ENCODE measurements at regions not wholly inside any gene's neighbourhood (a gene's known extent, or its start where the extent isn't known, plus 50 kb on each side); places are given as distances from the start of the nearest gene placed in this dataset.

DNA sequence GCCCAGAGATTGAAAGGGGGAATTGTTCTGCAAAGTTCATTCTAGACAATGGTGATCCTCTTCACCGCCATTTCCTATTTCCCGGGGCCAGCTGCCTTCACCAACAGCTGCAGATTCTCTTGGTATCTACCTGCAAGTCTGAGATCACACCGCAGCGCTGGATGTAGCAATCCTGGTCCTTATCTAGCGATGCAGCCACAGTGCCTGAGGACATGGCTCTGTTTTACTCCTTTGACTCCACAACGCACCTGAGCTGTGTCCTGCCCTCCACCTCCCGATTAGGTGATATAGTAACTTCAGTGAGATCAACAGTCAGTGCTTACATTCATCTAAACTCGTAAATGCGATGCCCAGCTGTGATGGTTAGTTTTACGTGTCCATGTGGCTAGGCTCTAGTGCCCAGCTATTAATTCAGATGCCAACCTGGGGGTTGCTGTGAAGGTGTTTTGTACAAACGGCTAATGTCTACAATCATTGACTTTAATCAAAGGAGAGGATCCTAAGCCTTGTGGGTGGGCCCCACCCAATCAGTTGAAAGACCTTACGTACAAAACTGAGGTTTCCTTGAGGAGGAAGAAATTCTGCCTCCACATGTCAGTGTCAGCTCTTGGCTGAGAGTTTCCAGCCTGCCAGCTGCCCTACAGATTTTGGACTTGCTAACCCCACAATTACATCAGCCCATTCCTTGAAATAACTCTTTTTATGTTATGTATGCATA, 189.8 kb downstream of the SH3BP4 start:
- no peak for DNase-seq

DNA sequence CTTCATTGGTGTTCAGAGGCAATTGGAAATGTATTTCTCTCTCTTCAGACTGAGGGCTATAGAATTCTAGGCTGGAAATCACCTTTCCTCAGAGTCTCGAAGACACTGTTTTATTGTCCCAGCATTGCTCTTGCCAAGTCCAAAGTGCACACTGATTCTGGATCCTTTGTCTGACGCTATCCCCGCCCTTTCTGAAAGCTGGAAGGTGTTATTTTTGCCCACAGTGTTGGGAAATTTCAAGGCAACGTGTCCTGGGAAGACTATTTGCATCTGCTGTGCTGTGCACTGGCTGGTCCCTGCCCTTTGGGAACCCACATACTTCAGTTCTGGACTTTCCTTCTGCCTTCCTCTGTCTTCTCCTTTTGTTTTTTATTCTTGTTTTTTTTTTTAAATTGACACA, 190.8 kb downstream of the SH3BP4 start:
- DNase-seq, result no peak

GRCh38 chr2:235143789-235144188, 192.0 kb downstream of the SH3BP4 start:
- DNase-seq, result no peak

GRCh38 chr2:235144291-235144690, 192.5 kb downstream of the SH3BP4 start:
- no peak for DNase-seq

- no peak for DNase-seq
Observed at GRCh38 chr2:235146206-235146605, 194.4 kb downstream of the SH3BP4 start.

- no peak for DNase-seq
Observed at GRCh38 chr2:235146871-235147565, 195.2 kb downstream of the SH3BP4 start.

DNA sequence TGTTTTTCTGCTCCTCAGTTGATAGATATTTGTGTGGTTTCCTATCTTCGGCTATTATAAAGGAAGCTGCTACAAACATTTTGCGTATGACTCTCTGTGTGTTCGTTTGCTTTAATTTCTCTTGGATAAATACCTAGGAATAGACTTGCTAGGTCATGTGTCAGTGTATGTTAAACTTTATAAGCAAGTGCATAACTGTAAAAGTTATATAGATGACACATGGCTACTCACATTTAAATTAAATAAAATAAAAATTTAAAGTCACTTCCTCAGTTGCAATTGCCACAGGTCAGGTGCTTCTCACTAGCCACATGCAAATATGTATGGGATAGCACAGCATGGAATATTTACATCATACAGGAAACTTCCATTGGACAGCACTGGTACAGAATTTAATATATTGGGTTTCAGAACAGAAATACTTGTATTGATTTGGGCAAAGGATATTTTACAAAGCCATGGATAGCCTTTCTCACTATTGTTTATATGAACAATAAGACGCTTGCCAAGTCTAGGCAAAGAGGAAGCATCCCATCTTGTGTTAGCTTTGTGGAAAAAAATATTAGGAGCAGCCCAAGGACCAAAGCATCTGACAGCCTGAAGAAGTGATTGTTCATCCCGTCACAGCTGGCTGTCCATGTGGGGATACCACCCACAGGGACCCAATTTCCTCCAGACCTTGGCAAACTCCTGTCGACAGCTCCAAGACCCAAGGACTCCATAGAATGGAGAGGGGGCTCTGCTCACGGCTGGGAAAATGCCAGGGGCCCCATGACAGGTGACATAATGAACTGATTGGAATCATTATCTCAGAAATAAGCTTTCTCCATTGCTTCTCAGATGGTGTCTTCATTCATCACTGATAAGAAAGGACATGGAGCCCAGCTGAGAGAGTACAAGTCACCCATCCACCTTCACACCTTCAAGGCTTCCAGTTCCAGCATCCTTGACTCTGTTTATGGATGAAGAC, 196.7 kb downstream of the SH3BP4 start:
- no peak for DNase-seq

DNA sequence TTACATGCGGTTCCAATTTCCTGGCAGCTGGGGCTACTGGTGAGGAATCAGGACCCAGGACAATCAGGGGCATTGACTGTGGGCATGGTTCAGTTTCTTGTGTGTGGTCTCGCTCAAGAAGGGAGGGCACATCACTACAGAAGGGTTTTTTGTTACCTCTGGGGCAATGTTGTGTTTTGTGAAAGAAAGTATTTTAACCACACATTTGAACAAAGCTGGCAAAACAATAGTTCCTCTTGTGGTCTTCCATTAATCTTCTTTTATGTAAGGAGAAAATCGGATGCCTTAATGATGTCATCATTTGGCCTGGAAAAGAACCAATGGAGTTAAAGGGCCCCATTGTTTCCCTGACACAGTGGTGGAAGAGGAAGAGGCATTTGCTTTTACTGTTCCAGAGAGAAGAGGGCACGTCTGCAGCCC, 197.4 kb downstream of the SH3BP4 start:
- no peak for DNase-seq

- DNase-seq, result no peak
Observed at GRCh38 chr2:235149736-235150135, 197.9 kb downstream of the SH3BP4 start.

DNA sequence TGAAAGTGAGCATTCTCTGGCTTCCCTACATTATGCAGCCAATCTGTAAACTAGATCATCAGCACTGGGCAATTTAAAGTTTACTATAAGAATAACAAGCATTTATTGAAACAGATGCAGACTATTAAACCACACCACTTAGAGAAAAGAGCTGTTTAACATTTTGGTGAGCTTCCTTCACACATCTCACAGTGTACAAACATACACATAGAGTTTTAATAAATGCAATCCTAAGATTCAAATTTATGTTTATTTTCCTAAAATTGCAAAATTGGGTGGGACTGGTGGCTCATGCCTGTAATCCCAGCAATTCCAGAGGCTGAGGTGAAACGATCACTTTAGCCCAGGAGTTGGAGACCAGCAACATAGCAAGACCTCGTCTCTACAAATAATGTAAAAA, 199.3 kb downstream of the SH3BP4 start:
- no peak for DNase-seq

DNA sequence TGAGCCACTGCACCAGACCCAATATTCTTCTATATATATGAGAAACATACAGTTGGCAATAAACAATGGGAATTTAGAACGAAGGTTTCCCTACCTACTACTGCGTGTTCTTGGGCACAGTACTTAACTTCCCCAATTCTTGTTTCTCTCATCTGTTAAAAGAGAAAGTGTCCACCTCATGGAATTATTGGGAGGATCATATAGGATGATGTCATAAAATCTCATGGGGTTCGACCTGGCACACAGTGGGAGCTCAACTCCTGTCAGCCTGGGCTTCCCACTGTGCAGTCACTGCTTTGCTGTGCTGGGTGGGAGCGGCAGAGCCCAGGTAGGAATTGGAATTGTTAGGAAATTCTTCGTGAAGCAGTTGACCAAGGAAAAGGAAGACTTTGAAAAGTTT, 203.3 kb downstream of the SH3BP4 start:
- DNase-seq, result no peak

DNA sequence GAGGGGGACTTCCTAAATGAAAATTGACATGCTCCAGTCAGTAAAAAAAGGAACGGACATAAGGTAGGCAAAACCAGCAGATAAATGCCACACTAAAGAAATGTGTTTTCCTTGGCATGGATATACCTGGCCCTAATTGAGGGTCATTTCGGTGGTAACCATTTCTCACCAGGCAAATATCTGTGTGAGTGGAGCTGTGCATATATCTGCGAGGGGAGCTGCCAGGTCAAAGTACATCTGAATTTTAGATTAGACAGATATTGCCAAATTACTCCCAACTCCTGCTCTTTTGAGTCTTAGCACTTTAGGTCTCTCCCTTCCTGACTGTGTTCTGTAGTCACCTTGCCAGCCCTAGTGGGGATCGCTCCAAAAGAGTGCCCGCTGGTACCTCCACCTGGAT, 204.2 kb downstream of the SH3BP4 start:
- no peak for DNase-seq

DNA sequence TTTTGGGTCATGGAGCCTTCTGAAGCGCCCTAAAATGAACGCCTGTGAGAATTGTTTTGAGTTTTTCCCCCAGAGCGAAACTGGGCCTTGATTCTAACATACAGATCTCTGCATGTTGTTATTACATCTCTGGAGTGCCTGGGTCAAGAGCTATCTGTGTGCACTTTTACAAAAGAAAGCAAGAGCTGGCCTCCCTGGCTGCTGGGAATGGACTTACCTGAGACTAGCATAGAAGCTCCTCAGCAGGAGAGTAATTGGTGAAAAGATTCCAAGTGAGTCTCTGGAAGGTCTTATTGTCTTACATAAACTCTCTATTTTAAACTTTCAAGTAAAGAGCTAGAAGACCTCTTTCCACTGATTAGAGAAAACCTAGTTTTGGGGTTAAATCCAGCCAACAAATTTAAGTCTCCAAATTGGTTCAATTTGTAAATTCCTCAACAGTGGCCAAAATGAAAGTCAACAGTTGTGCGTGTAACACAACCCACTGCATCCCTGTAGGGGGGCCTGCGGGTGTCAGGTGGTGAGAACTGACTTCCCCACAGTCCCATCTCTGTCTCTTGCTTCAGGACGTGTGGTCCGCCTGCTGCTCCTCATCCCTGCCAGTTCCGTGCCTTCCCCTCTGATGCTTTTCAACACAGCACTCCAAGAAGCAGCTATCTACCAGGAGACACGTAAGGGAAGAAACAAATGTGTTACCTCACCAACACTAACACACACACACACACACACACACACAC, 206.1 kb downstream of the SH3BP4 start:
- no peak for DNase-seq

DNA sequence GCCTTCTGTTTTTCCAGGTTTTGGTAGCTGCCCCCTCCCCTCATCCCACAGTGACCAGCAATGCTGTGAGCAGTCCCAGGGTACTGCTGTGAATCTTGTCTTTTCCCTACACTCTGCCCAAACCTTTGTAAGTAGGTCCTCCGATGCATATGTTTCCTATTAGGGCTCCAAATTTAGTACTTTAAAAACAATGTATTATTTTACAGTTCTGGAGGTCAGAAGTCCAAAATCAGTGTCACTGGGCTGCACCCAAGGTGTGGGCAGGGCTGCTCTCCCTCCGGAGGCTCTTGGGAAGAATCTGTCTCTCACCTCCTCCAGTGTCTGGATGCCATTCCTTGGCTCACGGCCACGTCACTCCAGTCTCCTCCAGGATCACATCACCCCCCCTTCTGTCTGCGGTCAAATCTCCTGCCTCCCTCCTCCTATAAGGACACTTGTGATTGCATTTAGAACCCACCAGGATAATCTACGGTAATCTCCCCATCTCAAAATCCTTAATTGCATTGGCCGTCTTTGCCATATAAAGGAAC, 208.5 kb downstream of the SH3BP4 start:
- DNase-seq, result no peak

- no peak for DNase-seq
Observed at GRCh38 chr2:235161565-235161964, 209.7 kb downstream of the SH3BP4 start.

DNA sequence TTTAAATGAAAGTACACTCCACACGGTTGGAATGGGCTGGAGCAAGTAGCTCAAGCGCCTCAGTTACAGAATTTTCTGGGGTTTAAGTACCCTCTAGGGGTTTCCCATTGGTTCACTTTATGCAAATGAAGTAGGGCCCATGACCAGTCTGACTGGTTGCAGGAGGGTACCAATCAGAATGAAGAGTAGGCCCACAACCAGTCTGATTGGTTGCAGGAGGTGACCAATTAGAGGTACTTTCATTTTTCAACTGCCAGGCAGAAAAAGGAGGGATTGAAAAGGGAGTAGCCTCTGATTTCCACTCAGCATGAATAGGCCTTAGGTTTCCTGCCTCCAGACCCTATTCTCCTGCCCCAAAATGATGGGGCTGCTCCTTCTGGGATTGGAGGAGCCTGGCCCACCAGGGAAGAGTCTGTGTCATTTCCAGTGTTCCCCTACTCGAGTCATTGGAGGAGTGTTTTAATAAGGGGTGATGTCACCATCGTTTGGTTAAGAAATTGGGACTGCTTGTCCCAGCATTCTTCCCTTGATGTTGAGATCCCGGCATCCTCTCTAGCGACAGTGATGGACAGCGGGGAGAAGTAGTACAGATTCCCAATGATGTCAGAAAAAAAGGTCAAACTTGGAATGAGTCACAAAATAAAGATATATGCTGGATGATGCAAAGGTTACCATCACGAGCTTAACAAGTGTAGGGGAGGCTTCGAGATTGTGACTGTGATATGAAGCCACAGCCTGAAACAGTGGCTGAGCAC, 210.4 kb downstream of the SH3BP4 start:
- no peak for DNase-seq

GRCh38 chr2:235162837-235163197, 211.0 kb downstream of the SH3BP4 start:
- no peak for DNase-seq

DNA sequence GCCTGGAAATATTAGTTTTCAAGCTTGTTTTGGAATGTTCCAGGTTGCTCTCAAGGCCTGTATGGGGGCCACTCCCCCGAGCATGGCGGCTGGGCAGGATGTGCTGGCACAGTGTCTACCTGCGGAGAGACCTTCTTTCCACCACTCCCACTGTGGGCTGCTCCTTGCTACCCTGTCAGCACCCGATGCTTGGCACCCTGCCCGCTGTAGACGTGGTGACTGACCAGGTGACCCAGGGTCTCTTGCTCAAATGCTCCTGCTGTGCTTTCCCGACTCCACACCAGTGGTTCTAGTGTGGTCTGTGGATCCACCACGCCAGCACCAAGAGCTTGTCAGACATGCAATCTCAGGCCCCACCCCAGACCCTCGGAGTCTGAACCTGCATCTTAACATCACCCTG, 213.3 kb downstream of the SH3BP4 start:
- DNase-seq, result no peak

DNA sequence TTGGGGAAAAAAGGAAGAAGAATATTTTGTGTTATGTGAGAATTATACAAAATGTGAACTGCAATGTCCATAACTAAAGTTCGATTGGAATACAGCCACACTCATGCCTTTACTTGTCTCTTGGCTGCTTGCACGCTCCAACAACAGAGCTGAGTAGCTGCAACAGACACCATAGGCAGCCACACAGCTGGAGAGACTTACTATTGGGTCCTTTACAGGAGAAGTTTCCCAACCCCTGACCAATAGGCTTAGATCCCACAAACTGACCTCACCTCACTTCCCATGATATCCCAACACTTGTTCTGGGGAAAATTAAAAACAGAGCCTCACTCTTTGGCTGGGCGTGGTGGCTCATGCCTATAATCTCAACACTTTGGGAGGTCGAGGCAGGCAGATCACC, 213.8 kb downstream of the SH3BP4 start:
- no peak for DNase-seq

- DNase-seq, result peak; percentile 72
Observed at GRCh38 chr2:235168174-235168979, 216.6 kb downstream of the SH3BP4 start.

- DNase-seq, result no peak
Observed at GRCh38 chr2:235170016-235170415, 218.2 kb downstream of the SH3BP4 start.
